HG02623 (cell line): ENCODE measurements at regions not wholly inside any gene's neighbourhood (a gene's known extent, or its start where the extent isn't known, plus 50 kb on each side); places are given as distances from the start of the nearest gene placed in this dataset.
"Not testable (repeated sequence)": the region's sequence is repeated elsewhere in the genome, so short reads cannot be mapped to it uniquely, and the experiment has no call there.

Experiments
- ATAC-seq: cut with Tn5 transposase; IDR thresholded peaks from one replicate; pipeline ENCODE4 v1.9.1; 2021; ENCODE audit warnings: moderate library complexity; ENCODE audit not compliant: unreplicated experiment

DNA sequence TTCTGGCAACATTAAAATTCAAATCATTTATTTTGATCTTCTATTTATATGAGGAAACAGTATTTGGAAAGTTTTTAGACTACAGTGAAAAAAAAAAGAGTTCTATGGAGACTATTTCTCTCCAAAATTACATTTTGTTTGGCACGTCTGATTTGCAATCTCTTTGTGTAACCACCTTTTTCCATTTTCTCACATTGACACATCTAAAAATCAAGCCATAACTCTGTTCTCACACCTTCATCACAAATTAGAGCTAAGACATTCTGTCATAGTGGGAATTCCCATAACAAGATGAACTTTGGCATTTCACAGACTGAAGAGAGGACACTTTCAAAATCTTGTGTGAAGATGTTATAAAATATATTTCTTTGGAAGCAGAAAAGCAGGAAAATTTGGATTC is 468.9 kb downstream of the GRIA2 start:
- ATAC-seq: no peak

DNA sequence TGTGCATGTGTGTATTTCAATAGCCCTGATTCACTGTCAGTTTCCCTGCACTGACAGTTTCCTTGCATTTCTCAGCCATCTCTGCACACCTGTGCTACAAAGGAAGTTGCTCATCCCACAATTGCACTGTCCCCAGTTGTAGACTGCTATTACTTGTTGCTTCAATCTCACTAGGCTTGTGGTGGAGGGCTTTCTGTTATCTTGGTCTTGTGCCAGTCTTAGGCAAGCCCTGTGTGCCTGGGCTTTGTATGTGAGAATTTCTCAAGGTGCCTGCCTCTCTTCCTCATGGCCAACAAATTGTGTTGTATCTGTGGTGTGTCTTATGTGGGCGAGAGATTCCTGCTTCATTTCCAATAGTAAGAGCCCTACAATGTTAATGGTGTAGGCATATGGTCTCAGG is 467.4 kb downstream of the GRIA2 start:
- no peak for ATAC-seq

DNA sequence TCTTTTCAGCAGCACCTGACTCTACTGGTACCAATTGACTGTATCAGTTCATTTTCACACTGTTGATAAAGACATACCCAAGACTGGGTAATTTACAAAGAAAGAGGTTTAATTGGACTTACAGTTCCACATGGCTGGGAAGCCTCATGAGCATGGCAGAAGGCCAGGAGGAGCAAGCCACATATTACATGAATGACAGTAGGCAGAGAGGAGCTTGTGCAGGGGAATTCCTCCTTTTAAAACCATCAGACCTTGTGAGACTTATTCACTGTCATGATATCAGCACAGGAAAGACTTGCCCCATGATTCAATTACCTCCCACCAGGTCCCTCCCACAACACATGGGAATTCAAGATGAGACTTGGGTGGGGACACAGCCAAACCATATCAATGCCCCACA is 458.8 kb downstream of the GRIA2 start:
- ATAC-seq: not testable (repeated sequence)

DNA sequence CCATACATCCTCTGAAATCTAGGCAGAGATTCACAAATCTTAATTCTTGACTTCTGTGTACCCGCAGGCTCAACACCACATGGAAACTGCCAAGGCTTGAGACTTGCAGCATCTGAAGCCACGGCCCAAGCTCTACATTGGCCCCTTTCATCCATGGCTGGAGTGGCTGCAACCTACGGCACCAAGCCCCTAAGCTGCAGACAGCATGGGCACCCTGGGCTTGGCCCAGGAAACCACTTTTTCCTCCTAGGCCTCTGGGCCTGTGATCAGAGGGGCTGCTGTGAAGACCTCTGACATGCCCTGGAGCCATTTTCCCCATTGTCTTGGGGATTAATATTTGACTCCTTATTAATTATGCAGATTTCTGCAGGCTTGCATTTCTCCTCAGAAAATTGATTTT is 457.9 kb downstream of the GRIA2 start:
- ATAC-seq: no peak

DNA sequence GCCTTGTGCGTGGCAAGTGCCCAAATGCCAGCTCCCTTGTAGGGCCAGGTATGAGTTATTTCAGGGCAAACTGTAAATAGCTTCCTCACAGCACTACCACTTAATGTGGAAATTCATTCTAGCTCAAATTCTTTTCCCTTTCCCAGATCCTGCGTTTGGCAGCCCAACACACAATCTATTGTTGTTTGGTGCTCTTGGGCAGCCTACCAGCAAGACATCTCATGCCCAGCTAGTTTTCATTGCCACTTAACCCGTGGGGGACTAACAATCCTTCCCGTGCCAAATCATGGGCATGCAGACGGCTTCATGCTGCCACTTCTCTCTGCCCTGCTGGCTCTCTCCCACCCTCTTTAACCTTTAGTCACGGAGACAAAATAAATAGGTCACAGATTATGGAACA is 454.2 kb downstream of the GRIA2 start:
- no peak for ATAC-seq

DNA sequence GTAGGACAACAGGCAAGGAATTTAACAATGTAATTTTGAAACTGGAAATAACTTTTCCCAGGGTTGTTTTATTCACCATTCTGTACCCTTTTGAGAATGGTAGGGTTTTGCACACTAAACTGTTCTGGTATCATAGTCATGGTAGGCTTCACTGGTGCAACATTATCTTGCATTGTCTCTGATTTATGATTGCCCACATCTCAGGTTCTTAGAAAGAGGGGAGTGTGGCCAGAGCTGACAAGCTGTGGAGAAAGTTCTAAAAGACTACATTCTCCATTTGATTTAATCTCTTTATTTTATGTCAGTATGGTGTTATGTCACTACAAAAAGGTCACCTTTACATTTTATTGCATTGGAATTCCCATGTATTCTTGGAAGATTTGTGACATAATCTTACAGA is 447.3 kb downstream of the GRIA2 start:
- ATAC-seq: no peak

DNA sequence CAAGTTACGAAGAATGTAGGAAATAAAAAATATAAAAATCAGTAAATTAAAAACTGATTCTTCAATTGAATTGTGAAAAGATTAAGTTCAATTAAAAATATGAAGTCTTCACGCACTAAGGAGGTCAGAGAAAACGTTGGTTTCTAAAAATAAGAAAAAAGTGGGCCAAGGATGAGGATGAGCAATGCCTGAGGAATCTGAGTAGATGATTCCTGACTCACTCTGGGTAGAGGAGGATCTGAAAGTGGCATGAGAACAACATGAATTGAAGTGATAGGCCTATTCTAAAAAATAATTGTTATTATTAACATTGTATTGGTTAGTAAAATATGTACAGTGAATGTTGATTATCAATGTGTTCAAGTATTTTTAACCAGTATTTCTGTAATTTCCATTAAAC is 444.2 kb downstream of the GRIA2 start:
- ATAC-seq: no peak

DNA sequence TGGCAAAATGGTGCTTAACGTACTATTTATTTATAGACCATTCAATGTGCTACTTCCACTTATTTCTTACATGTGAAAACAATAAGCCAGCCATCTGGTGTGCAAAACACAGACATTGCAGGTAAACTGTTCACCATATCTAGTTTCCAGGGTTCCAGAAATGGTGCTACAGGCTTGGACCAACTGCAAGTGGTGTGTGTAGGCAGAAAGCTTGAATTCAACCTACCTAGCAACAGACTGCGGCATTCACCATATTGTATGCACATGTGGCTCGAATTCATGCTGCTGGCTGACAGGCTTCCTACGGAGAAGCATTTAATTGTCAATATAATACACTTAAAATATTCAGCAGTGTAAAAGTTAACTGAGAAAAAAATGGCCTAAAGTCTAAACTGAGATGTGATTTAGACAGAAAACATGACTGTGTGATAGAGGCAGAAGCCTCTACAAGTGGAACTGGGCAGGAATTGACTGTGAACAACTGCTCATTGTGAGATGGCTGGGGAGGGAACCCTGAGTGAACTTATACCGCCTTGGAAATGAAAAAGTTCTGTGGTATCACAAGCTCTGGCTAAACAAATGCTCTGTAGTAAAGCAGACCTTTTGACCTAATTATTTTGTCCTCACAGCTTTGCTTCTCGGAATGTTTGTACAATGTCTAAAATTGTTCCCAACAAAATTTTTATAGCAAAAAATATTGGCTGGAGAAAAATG is 434.7 kb downstream of the GRIA2 start:
- ATAC-seq: no peak

DNA sequence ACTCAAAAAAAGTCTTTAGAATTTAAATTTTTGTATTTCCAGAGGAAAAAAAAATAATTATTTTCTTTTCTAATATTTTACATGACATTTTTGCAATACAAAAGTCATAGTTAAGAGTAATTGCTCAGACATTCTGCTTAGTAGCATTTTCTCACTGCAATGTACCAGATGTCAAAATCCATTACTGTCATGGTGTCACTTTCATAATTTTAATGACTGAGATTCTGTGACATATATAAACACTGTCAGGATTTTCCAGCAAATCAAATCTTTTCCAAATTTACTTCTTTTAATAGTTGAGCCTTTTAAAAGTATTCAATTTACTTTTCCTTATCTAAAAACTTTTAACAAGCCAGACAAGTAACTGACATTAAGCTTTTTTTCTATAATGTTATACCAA is 422.7 kb downstream of the GRIA2 start:
- ATAC-seq: no peak

DNA sequence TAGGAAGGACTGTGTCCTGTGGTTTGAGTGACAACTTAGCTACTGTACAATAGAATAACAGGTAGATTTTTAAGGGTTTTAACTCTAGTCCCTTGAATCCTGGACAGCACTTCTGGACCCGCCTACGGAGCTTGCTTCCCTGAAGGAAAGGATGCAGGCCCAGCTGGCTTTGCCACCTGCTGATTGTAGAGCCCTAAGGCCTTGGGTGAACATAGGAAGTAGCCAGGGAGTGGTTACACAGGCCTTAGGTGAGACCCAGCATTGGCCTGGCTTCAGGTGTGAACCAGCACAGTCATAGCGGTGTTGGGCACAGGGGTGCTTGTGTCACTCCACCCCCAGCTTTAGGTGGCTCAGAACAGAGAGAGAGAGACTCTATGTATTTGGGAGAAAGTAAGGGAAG is 413.5 kb downstream of the GRIA2 start:
- no peak for ATAC-seq

DNA sequence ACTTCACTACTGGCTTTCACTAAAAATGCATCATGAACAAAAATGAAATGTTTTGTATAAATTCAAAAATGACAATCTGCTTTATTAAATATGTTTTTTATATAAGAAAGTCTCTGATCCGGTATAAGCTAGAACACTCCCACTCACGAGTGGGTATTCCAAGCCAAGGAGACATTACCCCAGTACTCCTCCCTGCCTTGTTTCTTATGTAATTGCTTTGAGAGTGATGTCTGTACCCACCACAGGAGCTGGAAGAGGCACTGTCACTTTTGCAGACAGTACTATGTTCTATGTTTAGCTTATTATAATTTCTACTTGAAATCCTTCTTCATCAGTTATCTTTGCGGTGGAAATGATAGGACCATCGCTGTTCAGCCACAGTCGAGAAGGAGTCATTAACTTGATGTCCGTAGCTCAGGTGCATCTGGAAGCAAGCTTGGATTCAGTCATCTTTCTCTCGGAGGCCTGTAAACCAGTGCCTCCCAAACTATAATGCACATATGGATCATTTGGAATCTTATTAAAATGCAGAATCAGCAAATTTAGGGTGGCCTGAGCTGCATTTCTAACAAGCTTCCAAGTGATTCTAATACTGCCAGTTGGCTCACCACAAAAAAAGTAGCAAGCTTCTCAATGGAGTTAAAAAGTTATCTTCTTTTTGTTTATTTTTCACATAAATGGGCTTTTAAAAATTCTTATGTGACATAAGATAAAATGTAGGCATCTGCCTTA is 396.4 kb downstream of the GRIA2 start:
- ATAC-seq: no peak

DNA sequence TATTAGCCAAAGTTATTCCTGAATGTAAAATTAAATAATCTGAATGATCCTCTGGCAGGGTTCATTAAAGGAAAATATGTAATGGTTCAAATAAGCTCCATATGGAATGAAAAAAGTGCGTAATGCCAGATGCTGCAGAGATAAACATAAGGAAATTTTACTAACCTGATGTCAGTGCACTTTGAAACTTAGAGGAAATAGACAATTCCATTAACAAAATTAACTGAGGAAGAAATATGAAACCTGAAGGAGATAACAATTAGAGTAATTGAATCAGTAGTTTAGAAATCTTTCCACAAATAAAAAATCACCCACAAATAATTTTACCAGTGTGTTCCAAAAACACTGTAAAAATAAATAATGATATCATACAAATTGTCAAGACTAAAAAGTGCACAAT is 387.5 kb downstream of the GRIA2 start:
- ATAC-seq: no peak

DNA sequence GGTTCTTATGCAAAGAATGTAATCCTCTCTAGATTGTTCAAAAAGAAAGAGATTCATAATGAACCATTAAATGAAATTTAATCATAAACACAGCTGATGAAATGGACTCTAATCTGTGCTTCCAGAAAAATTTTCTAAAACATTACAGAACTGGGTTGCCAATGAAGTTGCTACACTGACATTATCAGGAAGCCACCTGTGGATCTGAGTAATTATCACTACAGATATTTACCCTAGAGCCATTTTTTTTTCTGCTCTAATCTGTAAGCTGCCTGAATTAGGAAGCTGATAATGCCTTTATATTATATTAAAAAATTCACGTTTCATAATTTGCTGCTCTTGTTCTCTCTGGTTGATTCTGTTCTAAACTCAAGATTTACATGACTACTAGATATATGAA is 380.1 kb downstream of the GRIA2 start:
- ATAC-seq: no peak

DNA sequence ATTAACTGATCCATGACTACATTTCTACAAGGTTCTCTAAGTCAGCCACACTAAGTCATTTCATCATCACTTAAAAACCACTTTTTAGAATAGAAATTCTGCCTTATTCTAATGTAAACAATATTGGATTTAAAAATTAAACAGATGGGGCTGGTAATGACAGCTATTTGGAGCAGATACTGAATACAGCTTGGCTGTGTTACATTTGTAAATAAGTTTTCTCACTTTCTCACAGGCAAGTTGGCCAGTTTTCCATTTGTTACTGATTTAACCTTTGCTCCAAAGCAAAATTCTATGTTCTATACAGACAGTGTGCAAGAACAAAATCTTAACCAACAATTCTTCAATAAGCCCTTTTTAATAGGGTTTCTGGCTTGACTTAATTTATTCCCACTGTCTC is 370.7 kb downstream of the GRIA2 start:
- no peak for ATAC-seq

DNA sequence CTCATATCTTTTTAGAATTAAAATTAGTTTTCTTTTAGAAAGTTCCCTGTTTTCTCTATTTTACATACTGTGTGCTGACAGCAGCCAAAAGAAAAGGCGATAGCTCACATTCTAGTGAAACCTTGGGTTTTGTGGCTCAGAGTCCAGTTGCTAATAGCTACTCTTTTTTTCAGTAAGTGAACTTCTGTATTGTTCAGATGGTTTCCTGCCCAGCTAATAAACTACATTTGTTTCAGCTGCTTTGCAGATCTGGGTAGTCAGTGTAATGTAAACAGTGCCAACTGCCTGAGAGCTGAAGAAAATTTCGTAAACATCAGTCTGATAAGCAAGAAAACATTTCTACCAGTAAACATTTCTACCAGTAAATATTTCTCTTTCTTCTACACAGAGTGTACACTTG is 370.2 kb downstream of the GRIA2 start:
- ATAC-seq: no peak

DNA sequence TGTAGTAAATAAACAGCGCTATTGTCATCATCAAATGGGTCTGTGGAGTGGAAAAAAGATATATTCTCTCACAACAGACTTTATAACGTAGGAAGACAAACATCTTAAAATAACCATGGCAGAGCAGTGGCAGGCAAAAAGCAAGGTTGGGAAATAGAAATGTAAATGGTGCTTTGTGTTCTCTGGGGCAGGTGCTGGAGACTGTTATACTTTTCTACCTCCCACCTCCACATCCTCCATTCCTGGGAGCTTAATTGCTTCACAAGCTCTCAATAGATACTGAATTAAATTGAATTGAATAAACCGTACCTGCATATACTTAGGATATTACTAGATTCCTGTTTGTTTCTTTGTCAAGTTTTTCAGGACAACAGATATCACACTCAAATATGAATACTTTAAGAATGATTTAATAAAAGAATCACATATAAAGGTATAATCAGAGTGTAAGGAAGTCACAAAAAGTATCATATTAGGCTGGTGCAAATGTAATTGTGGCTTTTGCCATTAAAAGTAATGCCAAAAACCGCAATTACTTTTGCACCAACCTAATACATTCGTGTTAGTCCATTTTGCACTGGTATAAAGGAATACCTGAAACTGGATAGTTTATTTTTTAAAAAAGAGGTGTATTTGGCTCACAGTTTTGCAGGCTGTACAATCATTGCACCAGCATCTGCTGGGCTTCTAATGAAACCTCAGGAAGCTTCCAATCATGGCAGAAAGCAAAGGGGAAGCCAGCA is 367.3 kb downstream of the GRIA2 start:
- ATAC-seq: no peak

DNA sequence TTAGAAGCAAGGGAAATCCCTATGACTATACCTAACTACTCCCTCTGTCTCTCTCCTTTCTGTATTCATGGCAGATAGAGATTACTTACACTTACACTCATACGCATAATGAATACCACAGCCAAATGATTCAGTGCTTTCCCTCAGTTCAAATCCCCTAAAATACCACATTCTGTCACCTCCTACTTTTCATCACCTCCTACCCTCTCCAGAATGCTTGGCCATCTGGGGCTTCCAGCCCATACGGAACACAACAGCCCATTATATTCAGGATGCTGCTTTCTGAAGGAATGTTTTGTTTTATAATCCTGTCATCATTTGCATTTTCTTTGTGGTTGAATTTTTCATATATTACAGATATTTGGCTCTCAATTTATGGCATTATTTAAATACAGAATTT is 361.6 kb downstream of the GRIA2 start:
- ATAC-seq: no peak

DNA sequence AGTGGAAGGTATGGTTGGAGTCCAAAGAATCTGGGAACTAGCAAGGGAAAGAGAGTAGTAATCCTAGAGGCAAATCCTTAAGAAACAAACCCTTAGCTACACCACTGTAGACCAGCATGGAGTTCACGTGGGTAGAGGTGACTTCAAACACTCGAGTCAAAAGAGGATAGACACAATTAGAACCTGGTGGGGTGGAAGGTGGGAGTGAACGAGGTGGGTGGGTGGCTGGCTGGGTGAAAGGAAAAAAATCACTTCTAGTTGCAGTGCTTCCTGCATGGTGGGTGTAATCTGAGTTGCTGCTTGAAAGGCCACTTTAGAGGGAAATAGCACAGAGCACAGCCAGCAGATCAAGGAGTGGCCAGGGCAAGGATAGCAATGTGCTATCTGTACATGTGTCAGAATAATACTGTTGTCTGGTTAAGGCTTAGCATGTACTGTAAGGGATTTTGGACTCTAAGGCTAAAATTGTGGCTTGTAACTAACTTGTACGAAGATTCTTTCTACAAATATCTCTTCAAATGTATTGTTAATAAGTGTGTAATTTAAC is 356.2 kb downstream of the GRIA2 start:
- no peak for ATAC-seq

DNA sequence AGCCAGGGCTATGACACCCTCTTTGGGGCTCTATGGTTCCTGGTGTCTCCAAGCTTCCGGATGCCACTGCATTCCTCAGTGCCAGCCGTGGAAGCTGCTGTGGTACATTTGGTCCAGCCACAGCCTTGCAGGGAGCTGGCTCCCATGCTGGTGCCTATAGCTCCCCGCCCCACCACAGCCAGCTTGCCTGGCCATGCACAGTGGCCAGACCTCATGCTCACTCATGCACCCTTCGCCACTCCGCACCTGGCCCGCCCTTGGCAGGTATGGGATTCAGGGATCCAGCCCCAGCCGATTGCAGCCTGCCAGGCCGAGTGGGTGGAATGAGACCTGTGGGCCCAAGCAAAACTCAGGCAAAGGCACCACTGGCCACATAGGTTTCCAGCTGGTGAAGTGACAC is 354.8 kb downstream of the GRIA2 start:
- no peak for ATAC-seq

DNA sequence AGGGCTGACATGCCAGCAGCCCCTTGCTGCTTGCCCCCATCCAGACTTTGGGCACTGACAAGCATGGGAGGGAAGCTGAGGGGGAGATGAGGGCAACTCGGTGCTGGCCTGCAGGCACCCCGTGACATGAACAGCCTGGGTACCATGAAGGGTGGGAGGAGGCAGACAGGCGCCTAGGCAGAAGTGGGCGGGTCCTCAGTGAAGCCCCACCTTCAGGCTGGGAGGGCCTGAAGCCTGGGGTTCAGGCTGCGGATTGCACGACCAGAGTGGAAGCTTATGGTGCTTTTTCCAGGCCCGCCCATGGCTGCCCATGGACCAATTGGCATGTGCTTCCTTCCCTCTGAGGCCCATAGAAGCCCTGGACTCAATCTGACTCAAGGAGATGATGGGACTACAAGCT is 354.1 kb downstream of the GRIA2 start:
- ATAC-seq: no peak

DNA sequence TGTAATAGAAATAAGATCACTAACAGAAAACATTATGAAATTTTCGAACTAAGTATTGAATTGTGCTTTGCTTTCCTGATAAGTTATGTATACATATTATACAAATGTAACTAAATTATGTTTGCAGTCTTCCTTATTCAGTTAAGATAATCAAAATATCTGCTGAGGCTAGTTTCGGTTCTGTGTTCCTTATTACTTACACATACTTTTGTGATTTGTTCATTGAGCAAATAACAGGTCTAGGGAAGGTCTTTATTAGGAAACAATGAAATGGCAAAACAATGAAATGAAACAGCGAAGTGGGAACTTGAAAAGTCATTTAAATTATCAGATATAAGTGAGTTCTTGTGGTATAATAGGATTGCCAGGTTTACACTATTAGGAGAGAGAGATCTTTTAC is 352.4 kb downstream of the GRIA2 start:
- ATAC-seq: no peak

DNA sequence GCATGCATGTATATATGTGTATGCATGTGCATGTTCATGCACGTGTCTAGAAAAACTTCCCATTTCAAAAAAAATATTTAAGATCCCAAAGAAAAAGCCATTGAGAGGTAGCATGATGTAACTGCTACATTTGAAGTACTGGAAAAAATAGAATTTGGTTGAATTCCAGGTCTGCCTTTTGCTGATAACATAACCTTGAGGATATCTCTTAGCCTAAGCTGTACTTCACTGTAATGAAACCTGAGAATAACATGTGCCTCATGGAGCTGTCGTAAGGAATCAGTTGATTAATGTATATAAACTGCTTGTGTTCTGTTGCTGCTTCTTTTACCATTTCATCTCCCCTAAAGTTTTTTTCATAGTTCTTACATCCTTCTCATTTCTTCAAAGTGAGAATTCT is 351.8 kb downstream of the GRIA2 start:
- no peak for ATAC-seq
